ENCODE measurements at regions not wholly inside any gene's neighbourhood (a gene's known extent, or its start where the extent isn't known, plus 50 kb on each side); places are given as distances from the start of the nearest gene placed in this dataset.

DNA sequence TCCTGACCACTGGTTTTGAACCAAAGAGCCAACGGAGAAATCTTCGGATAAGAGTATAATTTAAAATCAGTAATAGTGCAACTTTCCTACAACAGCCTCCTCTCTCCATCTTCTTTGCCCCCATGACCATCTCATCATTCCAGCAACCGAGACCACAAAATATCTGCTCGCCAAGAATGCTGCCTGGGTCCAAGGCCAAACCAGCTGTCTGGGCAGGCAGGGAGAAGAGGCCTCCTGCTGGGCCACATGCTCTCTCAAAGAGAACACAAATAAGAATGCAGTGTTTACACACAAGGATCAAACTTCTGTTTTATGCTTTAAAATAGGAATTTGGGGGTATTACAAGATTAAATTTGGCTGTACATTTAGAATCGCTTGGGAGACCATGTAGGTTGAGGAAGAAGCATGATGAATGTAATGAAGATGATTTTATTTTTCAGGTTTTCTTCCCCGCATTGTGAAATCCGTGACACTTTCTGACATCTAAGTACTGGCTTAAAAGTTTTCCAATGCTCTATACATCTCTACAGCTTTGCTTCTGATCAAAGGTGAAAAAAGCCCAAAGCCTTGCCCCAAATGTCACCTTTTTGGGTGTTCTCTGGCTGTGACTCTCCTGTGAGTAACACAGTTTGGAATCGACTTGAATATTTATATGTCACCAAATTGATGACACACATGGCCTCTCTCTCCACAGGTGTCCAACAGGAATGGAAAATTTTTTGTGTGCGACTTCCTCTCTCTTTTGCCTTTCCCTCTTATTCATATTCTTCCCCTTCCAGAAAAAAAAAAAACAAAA is 79.4 kb upstream of the PROKR2 start:
- TF ChIP-seq, protein P1, sequence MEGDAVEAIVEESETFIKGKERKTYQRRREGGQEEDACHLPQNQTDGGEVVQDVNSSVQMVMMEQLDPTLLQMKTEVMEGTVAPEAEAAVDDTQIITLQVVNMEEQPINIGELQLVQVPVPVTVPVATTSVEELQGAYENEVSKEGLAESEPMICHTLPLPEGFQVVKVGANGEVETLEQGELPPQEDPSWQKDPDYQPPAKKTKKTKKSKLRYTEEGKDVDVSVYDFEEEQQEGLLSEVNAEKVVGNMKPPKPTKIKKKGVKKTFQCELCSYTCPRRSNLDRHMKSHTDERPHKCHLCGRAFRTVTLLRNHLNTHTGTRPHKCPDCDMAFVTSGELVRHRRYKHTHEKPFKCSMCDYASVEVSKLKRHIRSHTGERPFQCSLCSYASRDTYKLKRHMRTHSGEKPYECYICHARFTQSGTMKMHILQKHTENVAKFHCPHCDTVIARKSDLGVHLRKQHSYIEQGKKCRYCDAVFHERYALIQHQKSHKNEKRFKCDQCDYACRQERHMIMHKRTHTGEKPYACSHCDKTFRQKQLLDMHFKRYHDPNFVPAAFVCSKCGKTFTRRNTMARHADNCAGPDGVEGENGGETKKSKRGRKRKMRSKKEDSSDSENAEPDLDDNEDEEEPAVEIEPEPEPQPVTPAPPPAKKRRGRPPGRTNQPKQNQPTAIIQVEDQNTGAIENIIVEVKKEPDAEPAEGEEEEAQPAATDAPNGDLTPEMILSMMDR (IDR thresholded peaks at IDR 0.05; ENCODE audit: extremely low read depth in 1 of 2, insufficient read depth in 1 of 2, low read depth in 1 of 2, low read length in 2 of 2), result no peak
- TF ChIP-seq POLR2A (IDR thresholded peaks at IDR 0.05; ENCODE audit: low read depth, low read length), result no peak
- no peak for TF ChIP-seq FOS (IDR thresholded peaks at IDR 0.05; ENCODE audit: borderline replicate concordance, insufficient read depth, low read length)
- TF ChIP-seq POLR2AphosphoS5 (IDR thresholded peaks at IDR 0.05; ENCODE audit: insufficient read depth, low read depth, low read length), result no peak
- TF ChIP-seq, protein P2, sequence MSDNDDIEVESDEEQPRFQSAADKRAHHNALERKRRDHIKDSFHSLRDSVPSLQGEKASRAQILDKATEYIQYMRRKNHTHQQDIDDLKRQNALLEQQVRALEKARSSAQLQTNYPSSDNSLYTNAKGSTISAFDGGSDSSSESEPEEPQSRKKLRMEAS (IDR thresholded peaks at IDR 0.05; ENCODE audit: insufficient read depth, insufficient read length), result no peak
- TF ChIP-seq EZH2 (IDR thresholded peaks at IDR 0.05; ENCODE audit: borderline replicate concordance, low read depth, low read length, severe bottlenecking), result no peak
- no peak for TF ChIP-seq JUN (IDR thresholded peaks at IDR 0.05; ENCODE audit: borderline replicate concordance, insufficient read depth, insufficient read length, low read depth)
- no peak for TF ChIP-seq MYC (IDR thresholded peaks at IDR 0.05; ENCODE audit: low read depth, low read length)
